ENCODE measurements at regions not wholly inside any gene's neighbourhood (a gene's known extent, or its start where the extent isn't known, plus 50 kb on each side); places are given as distances from the start of the nearest gene placed in this dataset.

- TF ChIP-seq SUZ12 (IDR thresholded peaks at IDR 0.05; ENCODE audit: extremely low read depth, insufficient read depth, insufficient read length) (no peak), YY1 (IDR thresholded peaks at IDR 0.05; ENCODE audit: insufficient read depth, insufficient read length) (no peak), ZNF274 (IDR thresholded peaks at IDR 0.05; ENCODE audit: low read depth, low read length) (no peak)
Observed at GRCh38 chr2:83705146-83705545, 753.9 kb downstream of the SUCLG1 start.

Data from NT2/D1 (cell line).